ENCODE measurements at regions not wholly inside any gene's neighbourhood (a gene's known extent, or its start where the extent isn't known, plus 50 kb on each side); places are given as distances from the start of the nearest gene placed in this dataset.

DNA sequence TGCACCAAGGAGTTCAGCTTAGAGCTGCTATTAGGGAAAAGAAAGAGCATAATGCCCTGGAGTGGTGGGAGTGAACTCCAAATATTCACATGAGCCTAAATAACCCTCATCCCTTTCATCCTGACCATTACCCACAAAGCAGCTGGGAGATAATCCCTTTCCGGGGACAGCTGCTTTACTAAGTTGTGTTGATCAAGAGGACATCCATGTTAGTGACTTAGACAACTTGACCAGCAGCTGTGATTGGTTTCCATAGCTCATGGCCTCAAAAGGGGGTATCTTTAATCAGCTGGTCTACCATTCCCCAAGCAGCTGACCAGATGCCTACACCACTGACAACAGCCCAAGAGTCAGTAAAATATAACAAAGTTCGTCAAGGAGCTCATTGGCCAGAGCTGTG, 75.8 kb upstream of the LY86 start:
- TF ChIP-seq, protein P1, sequence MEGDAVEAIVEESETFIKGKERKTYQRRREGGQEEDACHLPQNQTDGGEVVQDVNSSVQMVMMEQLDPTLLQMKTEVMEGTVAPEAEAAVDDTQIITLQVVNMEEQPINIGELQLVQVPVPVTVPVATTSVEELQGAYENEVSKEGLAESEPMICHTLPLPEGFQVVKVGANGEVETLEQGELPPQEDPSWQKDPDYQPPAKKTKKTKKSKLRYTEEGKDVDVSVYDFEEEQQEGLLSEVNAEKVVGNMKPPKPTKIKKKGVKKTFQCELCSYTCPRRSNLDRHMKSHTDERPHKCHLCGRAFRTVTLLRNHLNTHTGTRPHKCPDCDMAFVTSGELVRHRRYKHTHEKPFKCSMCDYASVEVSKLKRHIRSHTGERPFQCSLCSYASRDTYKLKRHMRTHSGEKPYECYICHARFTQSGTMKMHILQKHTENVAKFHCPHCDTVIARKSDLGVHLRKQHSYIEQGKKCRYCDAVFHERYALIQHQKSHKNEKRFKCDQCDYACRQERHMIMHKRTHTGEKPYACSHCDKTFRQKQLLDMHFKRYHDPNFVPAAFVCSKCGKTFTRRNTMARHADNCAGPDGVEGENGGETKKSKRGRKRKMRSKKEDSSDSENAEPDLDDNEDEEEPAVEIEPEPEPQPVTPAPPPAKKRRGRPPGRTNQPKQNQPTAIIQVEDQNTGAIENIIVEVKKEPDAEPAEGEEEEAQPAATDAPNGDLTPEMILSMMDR (IDR thresholded peaks at IDR 0.05; ENCODE audit: low read depth, low read length): no peak
- no peak for TF ChIP-seq EZH2phosphoT487 (IDR thresholded peaks at IDR 0.05; ENCODE audit: low read depth)
